ENCODE measurements at regions not wholly inside any gene's neighbourhood (a gene's known extent, or its start where the extent isn't known, plus 50 kb on each side); places are given as distances from the start of the nearest gene placed in this dataset.

DNA sequence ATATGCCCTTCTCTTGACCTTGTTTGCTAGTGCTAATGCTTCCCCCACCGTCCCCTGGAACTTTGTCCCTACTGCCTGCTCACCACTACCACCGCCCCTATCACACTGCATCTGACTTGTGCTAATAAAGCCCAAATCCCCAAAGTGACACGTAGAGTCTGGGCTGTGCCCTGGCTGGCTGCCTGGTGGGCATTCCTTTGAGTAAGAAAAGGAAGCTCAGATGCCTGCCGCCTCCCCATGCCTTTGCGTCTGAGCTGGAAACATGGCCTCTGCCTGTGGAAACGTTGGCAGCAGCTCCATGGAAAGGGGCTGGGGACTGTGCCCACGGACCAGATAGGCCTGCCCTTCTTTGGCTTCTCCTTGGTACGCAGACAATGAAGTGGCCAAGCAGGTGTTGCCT is 138.3 kb downstream of the CYP26A1 start:
- no peak for TF ChIP-seq CTCF (IDR thresholded peaks at IDR 0.05; ENCODE audit: poor library complexity, severe bottlenecking)
- TF ChIP-seq EP300 (conservative IDR thresholded peaks at IDR 0.05; ENCODE audit: poor library complexity, severe bottlenecking): no peak
- no peak for TF ChIP-seq EZH2 (IDR thresholded peaks at IDR 0.05; ENCODE audit: borderline replicate concordance, insufficient read depth, low read length, poor library complexity, severe bottlenecking)
- no peak for TF ChIP-seq RAD21 (conservative IDR thresholded peaks at IDR 0.05)
- TF ChIP-seq REST (IDR thresholded peaks at IDR 0.05; ENCODE audit: borderline replicate concordance): no peak
- no peak for TF ChIP-seq POLR2AphosphoS5 (IDR thresholded peaks at IDR 0.05)
- no peak for TF ChIP-seq MXI1 (conservative IDR thresholded peaks at IDR 0.05; ENCODE audit: poor library complexity, severe bottlenecking)
- TF ChIP-seq TAF1 (IDR thresholded peaks at IDR 0.05; ENCODE audit: low read depth): no peak

All from neural cell (in vitro differentiated cells).